HCT116 (cell line): ENCODE measurements at regions not wholly inside any gene's neighbourhood (a gene's known extent, or its start where the extent isn't known, plus 50 kb on each side); places are given as distances from the start of the nearest gene placed in this dataset.

Source experiments
- ATAC-seq: fragments of 200-7000 bp; cut with Tn5 transposase; 2 replicates; pipeline ENCODE4 v1.9.1; 2020; ENCODE audit warnings: mild to moderate bottlenecking, moderate library complexity
- BruUV-seq: library from RNA; stranded (reverse); fragments of 400-500 nt; replicated peaks from 2 replicates; lab custom pipeline; 2021; lab: Mats Ljungman, UMichigan
- CTCF ChIA-PET: fragments of 300-600 bp; sonication (Branson Sonifier 250); formaldehyde crosslinking; loops from one replicate; lab custom pipeline; 2021; ENCODE audit warnings: antibody characterized with exemption; lab: Charles Lee
- POLR2A ChIA-PET: fragments of 300-600, 350-600 bp; sonication (Branson Sonifier 250); formaldehyde crosslinking; loops from one replicate; lab custom pipeline; 2021; ENCODE audit warnings: antibody characterized with exemption; lab: Charles Lee
- RAD21 ChIA-PET, 2 experiments: fragments of 300-600 bp; sonication (Branson Sonifier 250); formaldehyde crosslinking; loops; one replicate each; lab custom pipeline; 2023; ENCODE audit warnings: low total read pairs in 2 of 2; ENCODE audit not compliant: uncharacterized antibody in 2 of 2, unreplicated experiment in 2 of 2, low non-redundant PET in 1 of 2; lab: Charles Lee
- DNase-seq: peaks from one replicate; pipeline ENCODE4 v3.0.0-alpha.2; 2010; ENCODE audit warnings: low read depth, low spot score
- H2AFZ ChIP-seq: fragments of 200-600 bp; shearing (Covaris generic), sonication (generic); 2 replicates; pipeline ENCODE4 v1.6.1; 2017; ENCODE audit warnings: low read depth, mixed run types, mixed read lengths, antibody characterized with exemption, low read length; ENCODE audit not compliant: poor library complexity, severe bottlenecking
- H3K27ac ChIP-seq: 2 replicates; pipeline ENCODE4 v1.5.1; 2012; ENCODE audit warnings: low read depth, low read length
- H3K27me3 ChIP-seq: fragments of 200-600 bp; sonication (generic); 2 replicates; pipeline ENCODE4 v1.6.1; 2016; ENCODE audit warnings: mixed run types, low read length, mixed read lengths; ENCODE audit not compliant: insufficient read depth
- H3K36me3 ChIP-seq, 2 experiments: fragments of 200-500 bp in 1 of 2; fragments of 200-600 bp in 1 of 2; sonication (Bioruptor generic) in 1 of 2; sonication (generic) in 1 of 2; 2 replicates each; pipeline versions ENCODE4 v1.5.1 to v1.6.1; 2014 to 2016; ENCODE audit warnings: low read length in 2 of 2, inconsistent platforms in 1 of 2, mixed read lengths in 1 of 2, mixed run types in 1 of 2; ENCODE audit not compliant: insufficient read depth in 2 of 2, control insufficient read depth in 1 of 2
- H3K4me1 ChIP-seq, 2 experiments: fragments of 200-600 bp in 1 of 2; sonication (generic) in 1 of 2; 2 replicates each; pipeline versions ENCODE4 v1.5.1 to v1.6.1; 2012 to 2017; ENCODE audit warnings: low read length in 2 of 2, inconsistent platforms in 1 of 2, mild to moderate bottlenecking in 1 of 2, mixed read lengths in 1 of 2, mixed run types in 1 of 2, moderate library complexity in 1 of 2; ENCODE audit not compliant: insufficient read depth in 2 of 2, control insufficient read depth in 1 of 2
- H3K4me2 ChIP-seq: fragments of 200-600 bp; sonication (generic); 2 replicates; pipeline ENCODE4 v1.6.1; 2017; ENCODE audit warnings: mixed run types, low read length, mixed read lengths
- H3K4me3 ChIP-seq, 2 experiments: fragments of 200-600 bp in 1 of 2; sonication (generic) in 1 of 2; replicated peaks in 1 of 2; 2 replicates each; pipeline ENCODE4 v1.5.1; 2011 to 2016; ENCODE audit warnings: low read length in 2 of 2, control low read depth in 1 of 2, low read depth in 1 of 2, mild to moderate bottlenecking in 1 of 2, mixed read lengths in 1 of 2, mixed run types in 1 of 2
- H3K79me2 ChIP-seq: fragments of 200-600 bp; sonication (generic); 2 replicates; pipeline ENCODE4 v1.6.1; 2017; ENCODE audit warnings: mild to moderate bottlenecking, mixed run types, low read length, moderate library complexity, mixed read lengths; ENCODE audit not compliant: insufficient read depth
- H3K9ac ChIP-seq: fragments of 200-600 bp; sonication (generic); 2 replicates; pipeline ENCODE4 v1.6.1; 2016; ENCODE audit warnings: low read length, mixed read lengths
- H3K9me2 ChIP-seq: fragments of 200-600 bp; sonication (generic), shearing (Covaris generic); 2 replicates; pipeline ENCODE4 v1.6.1; 2017; ENCODE audit warnings: mixed run types, mild to moderate bottlenecking, moderate library complexity; ENCODE audit not compliant: insufficient read depth
- H3K9me3 ChIP-seq, 2 experiments: fragments of 200-500 bp in 1 of 2; fragments of 200-600 bp in 1 of 2; sonication (Bioruptor generic) in 1 of 2; sonication (generic) in 1 of 2; 2 replicates each; pipeline ENCODE4 v1.6.1; 2014 to 2017; ENCODE audit warnings: low read length in 2 of 2, mixed read lengths in 2 of 2, inconsistent platforms in 1 of 2, low read depth in 1 of 2, mild to moderate bottlenecking in 1 of 2, mixed run types in 1 of 2, moderate library complexity in 1 of 2; ENCODE audit not compliant: control insufficient read depth in 1 of 2, insufficient read depth in 1 of 2
- H4K20me1 ChIP-seq: fragments of 200-600 bp; sonication (generic), shearing (Covaris generic); 2 replicates; pipeline ENCODE4 v1.6.1; 2017; ENCODE audit warnings: mixed run types, mild to moderate bottlenecking, moderate library complexity; ENCODE audit not compliant: insufficient read depth
- ELF1 ChIP-seq: IDR thresholded peaks from 2 replicates; pipeline ENCODE4 v1.6.1; 2012; ENCODE audit warnings: low read depth, borderline replicate concordance
- FOSL1 ChIP-seq: IDR thresholded peaks from 2 replicates; pipeline ENCODE4 v1.6.1; 2012; ENCODE audit warnings: low read depth
- JUND ChIP-seq: IDR thresholded peaks from 2 replicates; pipeline ENCODE4 v1.6.1; 2012
- POLR2A ChIP-seq: IDR thresholded peaks from 2 replicates; pipeline ENCODE4 v1.7.0; 2011; ENCODE audit warnings: borderline replicate concordance; ENCODE audit not compliant: insufficient read depth, insufficient read length; ENCODE audit errors: extremely low read depth
- POLR2AphosphoS5 ChIP-seq: IDR thresholded peaks from 2 replicates; pipeline ENCODE4 v1.6.1; 2011; ENCODE audit warnings: mild to moderate bottlenecking, low read depth, low read length, moderate library complexity
- SIN3A ChIP-seq: IDR thresholded peaks from 2 replicates; pipeline ENCODE4 v1.6.1; 2012; ENCODE audit warnings: low read depth
- YY1 ChIP-seq: IDR thresholded peaks from 2 replicates; pipeline ENCODE4 v1.6.1; 2011; ENCODE audit warnings: low read length, low read depth, moderate library complexity, mild to moderate bottlenecking; ENCODE audit not compliant: insufficient replicate concordance; ENCODE audit errors: extremely low read depth
- ZFX ChIP-seq: fragments of 450-650 bp; IDR thresholded peaks from 2 replicates; pipeline ENCODE4 v1.6.1; 2017
- ZNF274 ChIP-seq: fragments of 200-500 bp; sonication (Bioruptor generic); IDR thresholded peaks from 2 replicates; pipeline ENCODE4 v1.6.1; 2014; ENCODE audit warnings: mild to moderate bottlenecking, low read depth, low read length, inconsistent platforms
- intact Hi-C: fragments of 100-400 bp; cut with micrococcal nuclease; formaldehyde crosslinking; loops from 2 replicates; pipeline ENCODE4 v1.10.0; 2022
- TF ChIP-seq, protein P1 (sequence below): IDR thresholded peaks from 2 replicates; pipeline ENCODE4 v1.6.1; 2012
- TF ChIP-seq, protein P2 (sequence below): IDR thresholded peaks from 2 replicates; pipeline ENCODE4 v1.6.1; 2012
- TF ChIP-seq, protein P3 (sequence below): IDR thresholded peaks from 2 replicates; pipeline ENCODE4 v1.6.1; 2011; ENCODE audit warnings: mild to moderate bottlenecking, low read length, moderate library complexity; ENCODE audit not compliant: insufficient replicate concordance; ENCODE audit errors: extremely low read depth

DNA sequence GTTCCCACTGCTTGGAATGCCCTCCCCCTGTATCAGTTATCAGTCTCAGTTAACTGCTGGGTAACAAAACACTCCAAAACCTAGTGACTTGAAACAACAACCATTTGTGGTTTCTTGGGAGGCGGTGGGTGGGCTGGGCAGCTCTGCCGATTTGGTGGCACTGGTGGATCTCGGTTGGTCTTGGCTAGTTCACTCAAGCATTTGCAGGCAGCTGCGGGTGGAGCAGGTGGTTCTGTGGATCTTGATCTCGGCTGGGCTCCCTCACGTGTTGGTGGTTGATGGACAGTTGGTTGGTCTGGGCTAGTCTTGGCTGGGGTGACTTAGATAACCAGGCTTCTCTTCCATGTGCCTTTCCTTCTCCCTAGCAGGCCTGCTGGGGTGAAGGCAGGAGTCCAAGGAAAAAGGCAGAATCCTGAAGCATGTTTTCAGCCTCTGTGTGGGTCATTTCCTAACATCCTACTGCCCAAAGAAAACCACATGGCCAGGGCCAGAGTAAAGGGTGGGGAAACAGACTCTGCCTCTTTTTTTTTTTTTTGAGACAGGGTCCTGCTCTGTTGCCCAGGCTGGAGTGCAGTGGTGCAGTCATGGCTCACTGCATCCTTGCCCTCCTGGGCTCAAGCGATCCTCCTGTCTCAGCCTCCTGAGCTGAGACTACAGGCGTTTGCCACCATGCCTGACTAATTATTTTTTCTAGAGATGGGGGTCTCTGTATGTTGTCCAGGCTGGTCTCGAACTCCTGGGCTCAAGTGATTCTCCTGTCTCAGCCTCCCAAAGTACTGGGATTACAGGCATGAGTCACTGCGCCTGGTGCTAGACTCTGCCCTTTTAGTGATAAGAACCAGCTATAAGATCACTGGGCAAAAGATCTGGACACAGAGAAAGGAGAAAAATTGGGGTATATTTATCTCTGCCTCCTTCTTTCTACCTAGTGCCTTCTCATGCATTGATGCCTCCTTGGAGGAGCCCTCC lies 183.7 kb downstream of the RGS3 start:
- H3K36me3 ChIP-seq = no peaks in the 10 kb centered on the region
- no peaks in the 10 kb centered on the region for H3K27me3 ChIP-seq
- no peaks in the 10 kb centered on the region for H4K20me1 ChIP-seq
- no peak overlapping the region for H3K9ac ChIP-seq
- no TSS peak for BruUV-seq
- no peak for ATAC-seq
- H3K4me3 ChIP-seq = no peak overlapping the region
- TF ChIP-seq, protein P1, sequence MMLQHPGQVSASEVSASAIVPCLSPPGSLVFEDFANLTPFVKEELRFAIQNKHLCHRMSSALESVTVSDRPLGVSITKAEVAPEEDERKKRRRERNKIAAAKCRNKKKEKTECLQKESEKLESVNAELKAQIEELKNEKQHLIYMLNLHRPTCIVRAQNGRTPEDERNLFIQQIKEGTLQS = no peak
- TF ChIP-seq, protein P2, sequence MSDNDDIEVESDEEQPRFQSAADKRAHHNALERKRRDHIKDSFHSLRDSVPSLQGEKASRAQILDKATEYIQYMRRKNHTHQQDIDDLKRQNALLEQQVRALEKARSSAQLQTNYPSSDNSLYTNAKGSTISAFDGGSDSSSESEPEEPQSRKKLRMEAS = no peak
- TF ChIP-seq ZNF274 (no peak), FOSL1 (no peak), ELF1 (no peak), POLR2A (no peak), SIN3A (no peak), ZFX (no peak), POLR2AphosphoS5 (no peak)
- H3K4me2 ChIP-seq = no peak overlapping the region
- no peaks in the 10 kb centered on the region for H3K9me3 ChIP-seq
- RAD21 ChIA-PET = no interaction called here
- H3K27ac ChIP-seq = no peak overlapping the region
- no peak overlapping the region for H2AFZ ChIP-seq
- CTCF ChIA-PET = interaction anchor here (2.0 kb wide), 1 partner anchor 7 kb away, joined by 6 read pairs; no protein-coding TSS in a partner anchor
- POLR2A ChIA-PET = no interaction called here
- no peaks in the 10 kb centered on the region for H3K9me2 ChIP-seq
- intact Hi-C loops = no loop called here
- no peak for DNase-seq
- H3K79me2 ChIP-seq = no peaks in the 10 kb centered on the region
- H3K4me1 ChIP-seq = no peaks in the 10 kb centered on the region; a peak in 1 of 4 replicates

DNA sequence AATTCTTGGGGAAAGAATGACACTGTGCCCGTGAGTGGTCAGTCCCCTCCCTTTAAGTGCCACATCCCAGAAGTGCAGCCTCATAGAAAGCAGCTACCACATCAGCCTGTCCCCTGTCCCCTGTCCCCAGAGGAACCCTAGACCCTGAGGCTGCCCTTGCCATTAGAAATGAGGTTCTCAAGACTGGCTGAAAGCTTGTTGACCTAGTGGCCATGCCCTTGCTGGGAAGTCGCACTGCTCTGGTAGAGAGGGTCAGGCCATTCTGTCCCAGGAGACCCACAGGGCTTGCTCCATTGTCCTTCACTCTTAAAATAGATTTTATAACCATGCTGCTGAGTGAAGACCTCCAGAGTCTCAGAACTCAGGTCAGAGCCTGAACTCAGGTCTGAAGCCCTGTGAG lies 184.5 kb downstream of the RGS3 start:
- TF ChIP-seq JUND (no peak), YY1 (no peak)
- TF ChIP-seq, protein P3, sequence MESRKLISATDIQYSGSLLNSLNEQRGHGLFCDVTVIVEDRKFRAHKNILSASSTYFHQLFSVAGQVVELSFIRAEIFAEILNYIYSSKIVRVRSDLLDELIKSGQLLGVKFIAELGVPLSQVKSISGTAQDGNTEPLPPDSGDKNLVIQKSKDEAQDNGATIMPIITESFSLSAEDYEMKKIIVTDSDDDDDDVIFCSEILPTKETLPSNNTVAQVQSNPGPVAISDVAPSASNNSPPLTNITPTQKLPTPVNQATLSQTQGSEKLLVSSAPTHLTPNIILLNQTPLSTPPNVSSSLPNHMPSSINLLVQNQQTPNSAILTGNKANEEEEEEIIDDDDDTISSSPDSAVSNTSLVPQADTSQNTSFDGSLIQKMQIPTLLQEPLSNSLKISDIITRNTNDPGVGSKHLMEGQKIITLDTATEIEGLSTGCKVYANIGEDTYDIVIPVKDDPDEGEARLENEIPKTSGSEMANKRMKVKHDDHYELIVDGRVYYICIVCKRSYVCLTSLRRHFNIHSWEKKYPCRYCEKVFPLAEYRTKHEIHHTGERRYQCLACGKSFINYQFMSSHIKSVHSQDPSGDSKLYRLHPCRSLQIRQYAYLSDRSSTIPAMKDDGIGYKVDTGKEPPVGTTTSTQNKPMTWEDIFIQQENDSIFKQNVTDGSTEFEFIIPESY = no peak
- intact Hi-C loops = no loop called here
- no TSS peak for BruUV-seq
- H3K27me3 ChIP-seq = no peaks in the 10 kb centered on the region
- H2AFZ ChIP-seq = no peak overlapping the region
- ChIA-PET CTCF (no interaction called here), RAD21 (no interaction called here), POLR2A (no interaction called here)
- no peak overlapping the region for H3K4me3 ChIP-seq
- DNase-seq (no peak), ATAC-seq (no peak)
- no peaks in the 10 kb centered on the region for H3K79me2 ChIP-seq
- no peaks in the 10 kb centered on the region; a peak in 1 of 4 replicates for H3K4me1 ChIP-seq
- H4K20me1 ChIP-seq = no peaks in the 10 kb centered on the region
- no peaks in the 10 kb centered on the region for H3K9me2 ChIP-seq
- no peak overlapping the region for H3K4me2 ChIP-seq
- no peak overlapping the region for H3K27ac ChIP-seq
- no peak overlapping the region for H3K9ac ChIP-seq
- no peaks in the 10 kb centered on the region for H3K9me3 ChIP-seq
- H3K36me3 ChIP-seq = no peaks in the 10 kb centered on the region
